HepG2 (cell line): ENCODE measurements at regions not wholly inside any gene's neighbourhood (a gene's known extent, or its start where the extent isn't known, plus 50 kb on each side); places are given as distances from the start of the nearest gene placed in this dataset.

ENCODE experiments used
- ATAC-seq: fragments of 200-7000 bp; cut with Tn5 transposase; 3 replicates; pipeline ENCODE4 v1.9.1; 2020; ENCODE audit warnings: mild to moderate bottlenecking, moderate library complexity
- BruUV-seq: library from RNA; stranded (reverse); fragments of 400-500 nt; replicated peaks from 2 replicates; lab custom pipeline; 2021; lab: Mats Ljungman, UMichigan
- CTCF ChIA-PET: fragments of 300-600 bp; formaldehyde crosslinking; extraction: SDS; loops from one replicate; lab custom pipeline; 2021; ENCODE audit warnings: low total read pairs, inconsistent platforms, low intra/inter-chr PET ratio; lab: Yijun Ruan, JAX
- POLR2A ChIA-PET: fragments of 350-600 bp; sonication (Branson Sonifier 250); formaldehyde crosslinking; loops from one replicate; lab custom pipeline; 2020; ENCODE audit warnings: antibody characterized with exemption, inconsistent platforms; lab: Yijun Ruan, JAX
- DNase-seq: peaks from one replicate; pipeline ENCODE4 v3.0.0-alpha.2; 2015; ENCODE audit warnings: low spot score
- FAIRE-seq: peaks from 3 replicates; lab custom pipeline; 2011; peaks lifted over from hg19 to GRCh38; lab: Jason Lieb, UNC
- H2AFZ ChIP-seq: one replicate; pipeline ENCODE4 v1.6.1; 2011; ENCODE audit warnings: low read length, inconsistent platforms
- H3K27ac ChIP-seq: fragments of 300-600 bp; 3 replicates; pipeline ENCODE4 v1.8.0; 2011; ENCODE audit warnings: mixed run types, mild to moderate bottlenecking, mixed read lengths, low read length, inconsistent platforms; ENCODE audit not compliant: insufficient read depth; ENCODE audit errors: extremely low read length
- H3K27me3 ChIP-seq, 2 experiments: fragments of 200-600 bp in 1 of 2; 2 replicates in 1 of 2; 3 replicates in 1 of 2; pipeline versions ENCODE4 v1.6.0 to v1.8.0; 2011; ENCODE audit warnings: low read length in 2 of 2, mild to moderate bottlenecking in 2 of 2, moderate library complexity in 2 of 2, inconsistent platforms in 1 of 2; ENCODE audit not compliant: insufficient read depth in 2 of 2, control insufficient read depth in 1 of 2
- H3K36me3 ChIP-seq, 2 experiments: fragments of 200-600 bp in 1 of 2; replicated peaks in 1 of 2; 2 replicates in 1 of 2; 3 replicates in 1 of 2; pipeline versions ENCODE4 v1.5.1 to v1.8.0; 2011; ENCODE audit warnings: low read length in 2 of 2, inconsistent platforms in 1 of 2; ENCODE audit not compliant: insufficient read depth in 2 of 2, control insufficient read depth in 1 of 2
- H3K4me1 ChIP-seq: 2 replicates; pipeline ENCODE4 v1.5.1; 2012; ENCODE audit warnings: low read length, inconsistent platforms; ENCODE audit not compliant: insufficient read depth
- H3K4me2 ChIP-seq: 2 replicates; pipeline ENCODE4 v1.6.0; 2011; ENCODE audit warnings: low read depth, low read length, inconsistent platforms
- H3K4me3 ChIP-seq, 3 experiments: fragments of 200-600 bp in 1 of 3; sonication (generic), shearing (Covaris generic) in 1 of 3; replicated peaks in 1 of 3; 2 replicates each; pipeline ENCODE4 v1.5.1; 2011 to 2016; ENCODE audit warnings: low read length in 3 of 3, inconsistent platforms in 2 of 3, low read depth in 2 of 3, mild to moderate bottlenecking in 2 of 3, control low read depth in 1 of 3, mixed read lengths in 1 of 3; ENCODE audit not compliant: insufficient read depth in 1 of 3
- H3K79me2 ChIP-seq: one replicate; pipeline ENCODE4 v1.6.1; 2011; ENCODE audit warnings: low read length, inconsistent platforms; ENCODE audit not compliant: insufficient read depth
- H3K9ac ChIP-seq: 2 replicates; pipeline ENCODE4 v1.6.0; 2011; ENCODE audit warnings: mild to moderate bottlenecking, low read depth, low read length, inconsistent platforms; ENCODE audit not compliant: insufficient read depth
- H3K9me3 ChIP-seq: 2 replicates; pipeline ENCODE4 v1.5.1; 2012; ENCODE audit warnings: mild to moderate bottlenecking, low read length
- H4K20me1 ChIP-seq: 2 replicates; pipeline ENCODE4 v1.6.0; 2011; ENCODE audit warnings: inconsistent platforms, mild to moderate bottlenecking, low read length, moderate library complexity; ENCODE audit not compliant: insufficient read depth
- ATF2 ChIP-seq: sonication (generic); formaldehyde crosslinking; IDR thresholded peaks from 2 replicates; pipeline ENCODE4 v1.4.0; 2020; ENCODE audit warnings: missing genetic modification reagents
- ATRX ChIP-seq: sonication (generic); formaldehyde crosslinking; IDR thresholded peaks from 2 replicates; pipeline ENCODE4 v1.4.0; 2020; ENCODE audit warnings: missing genetic modification reagents, borderline replicate concordance
- DPF2 ChIP-seq: sonication (generic); formaldehyde crosslinking; IDR thresholded peaks from 2 replicates; pipeline ENCODE4 v1.4.0; 2020; ENCODE audit warnings: mild to moderate bottlenecking, low read depth, missing genetic modification reagents, borderline replicate concordance
- EP300 ChIP-seq, 3 experiments: sonication (generic) in 1 of 3; formaldehyde crosslinking in 1 of 3; IDR thresholded peaks; 2 replicates each; pipeline versions ENCODE4 v1.5.1 to v1.6.1; 2011 to 2020; ENCODE audit warnings: low read depth in 2 of 3, low read length in 2 of 3, borderline replicate concordance in 1 of 3, improper control_type of control experiment in 1 of 3, mild to moderate bottlenecking in 1 of 3, missing genetic modification reagents in 1 of 3, moderate library complexity in 1 of 3
- GATAD1 ChIP-seq: IDR thresholded peaks from 2 replicates; pipeline ENCODE4 v1.6.1; 2016; ENCODE audit warnings: missing genetic modification reagents, missing compliant biosample characterization
- MEIS1 ChIP-seq: sonication (generic); formaldehyde crosslinking; IDR thresholded peaks from 2 replicates; pipeline ENCODE4 v1.9.0; 2021; ENCODE audit warnings: mild to moderate bottlenecking, missing genetic modification reagents, moderate library complexity, borderline replicate concordance
- SMYD3 ChIP-seq: sonication (generic); formaldehyde crosslinking; IDR thresholded peaks from 2 replicates; pipeline ENCODE4 v1.8.1; 2023; ENCODE audit warnings: mild to moderate bottlenecking, missing genetic modification reagents
- TBL1XR1 ChIP-seq: fragments of 150-350 bp; IDR thresholded peaks from 2 replicates; pipeline ENCODE4 v1.6.1; 2014; ENCODE audit warnings: borderline replicate concordance, low read length; ENCODE audit not compliant: partially characterized antibody
- ZBTB14 ChIP-seq: sonication (generic); formaldehyde crosslinking; IDR thresholded peaks from 2 replicates; pipeline ENCODE4 v1.4.0; 2020; ENCODE audit warnings: missing genetic modification reagents
- ZNF143 ChIP-seq: sonication (generic); formaldehyde crosslinking; IDR thresholded peaks from 2 replicates; pipeline ENCODE4 v1.4.0; 2020; ENCODE audit warnings: missing genetic modification reagents
- in situ Hi-C: cut with HindIII; loops from 2 replicates; pipeline ENCODE4 v1.10.0; 2017; ENCODE audit warnings: low pct_unique_long_range_greater_than_20kb; ENCODE audit not compliant: extremely low pct_ligation_motif_present
- intact Hi-C: fragments of 100-400 bp; cut with micrococcal nuclease; formaldehyde crosslinking; loops from one replicate; pipeline ENCODE4 v1.10.0; 2022; ENCODE audit not compliant: unreplicated experiment

GRCh38 chr9:93376411-93376810, 75.1 kb upstream of the FAM120A start:
- FAIRE-seq (no peak), ATAC-seq (no peak)
- Histone ChIP-seq H3K4me1 (no peaks in the 10 kb centered on the region), H4K20me1 (no peaks in the 10 kb centered on the region), H3K9me3 (no peaks in the 10 kb centered on the region), H3K79me2 (no peaks in the 10 kb centered on the region), H3K4me3 (no peak overlapping the region), H3K27ac (no peak overlapping the region)
- POLR2A ChIA-PET, result no interaction called here
- TF ChIP-seq TBL1XR1 (no peak), DPF2 (CRISPR knock-in tag) (no peak), ZBTB14 (no peak), EP300 (IDR thresholded peaks at IDR 0.05; ENCODE audit: low read depth in 2 of 2, low read length in 2 of 2) (no peak), EP300 (CRISPR knock-in tag; IDR thresholded peaks at IDR 0.05; ENCODE audit: borderline replicate concordance) (no peak), MEIS1 (CRISPR knock-in tag) (no peak), SMYD3 (CRISPR knock-in tag) (no peak), ZNF143 (CRISPR knock-in tag) (no peak), GATAD1 (CRISPR knock-in tag) (no peak), ATF2 (CRISPR knock-in tag) (no peak), ATRX (no peak)
- TF ChIP-seq, all 625 proteins: peak for 0
- H2AFZ ChIP-seq, result no peak overlapping the region
- H3K27me3 ChIP-seq, result 0 out of 5 replicates have a peak, but pooled peaks cover 0 to 4% of the 10 kb centered on the region in 2 experiments
- no peak overlapping the region for H3K4me2 ChIP-seq
- DNase-seq, result no peak
- intact Hi-C loops (no loop called here), in situ Hi-C loops (no loop called here)
- no peaks in the 10 kb centered on the region for H3K36me3 ChIP-seq
- CTCF ChIA-PET, result no interaction called here
- no peak overlapping the region for H3K9ac ChIP-seq
- BruUV-seq, result no TSS peak
